Spleen (tissue), 11 donors: ENCODE measurements at regions not wholly inside any gene's neighbourhood (a gene's known extent, or its start where the extent isn't known, plus 50 kb on each side); places are given as distances from the start of the nearest gene placed in this dataset.

Source experiments
- DNase-seq: peaks from one replicate; pipeline ENCODE4 v3.0.0-alpha.2; 2020
- H3K27ac ChIP-seq, 8 donors: fragments of 200-600 bp; sonication (generic) in 7 of 8; 1 replicate in 4 of 8; 2 replicates in 4 of 8; pipeline versions ENCODE4 v1.5.0 to v1.8.0; 2016 to 2021; ENCODE audit warnings: inconsistent platforms in 4 of 8, mild to moderate bottlenecking in 4 of 8, moderate library complexity in 1 of 8
- H3K27me3 ChIP-seq, 7 donors: fragments of 200-600 bp; sonication (generic) in 6 of 7; replicated peaks in 1 of 7; 1 replicate in 4 of 7; 2 replicates in 3 of 7; pipeline versions ENCODE4 v1.5.0 to v1.8.0; 2016 to 2021; ENCODE audit warnings: inconsistent platforms in 3 of 7, mild to moderate bottlenecking in 1 of 7
- H3K36me3 ChIP-seq, 6 donors: fragments of 200-600 bp; sonication (generic) in 5 of 6; 1 replicate in 4 of 6; 2 replicates in 2 of 6; pipeline versions ENCODE4 v1.5.0 to v1.8.0; 2016 to 2021; ENCODE audit warnings: inconsistent platforms in 2 of 6
- H3K4me1 ChIP-seq, 6 donors: fragments of 200-600 bp; sonication (generic) in 5 of 6; 1 replicate in 3 of 6; 2 replicates in 3 of 6; pipeline versions ENCODE4 v1.5.0 to v1.8.0; 2016 to 2021; ENCODE audit warnings: inconsistent platforms in 3 of 6
- H3K4me3 ChIP-seq, 8 donors: fragments of 200-600 bp; sonication (generic) in 7 of 8; 1 replicate in 4 of 8; 2 replicates in 4 of 8; pipeline versions ENCODE4 v1.5.0 to v1.8.0; 2016 to 2021; ENCODE audit warnings: inconsistent platforms in 4 of 8, mild to moderate bottlenecking in 4 of 8, moderate library complexity in 2 of 8
- H3K9me3 ChIP-seq, 8 donors: fragments of 200-600 bp; sonication (generic) in 7 of 8; 1 replicate in 4 of 8; 2 replicates in 4 of 8; pipeline versions ENCODE4 v1.5.0 to v1.8.0; 2016 to 2021; ENCODE audit warnings: inconsistent platforms in 4 of 8
- CTCF ChIP-seq, 11 experiments: fragments of 200-600 bp in 7 of 11; fragments of 450-650 bp in 4 of 11; sonication (generic) in 4 of 11; IDR thresholded peaks in 8 of 11; conservative IDR thresholded peaks in 3 of 11; 1 replicate in 7 of 11; 2 replicates in 4 of 11; pipeline versions ENCODE4 v1.4.0 to v1.8.0; 2016 to 2021; ENCODE audit warnings: antibody characterized with exemption in 11 of 11, inconsistent platforms in 4 of 11, mild to moderate bottlenecking in 1 of 11
- POLR2A ChIP-seq, 3 donors: fragments of 450-650 bp; IDR thresholded peaks; one replicate each; pipeline ENCODE4 v1.5.1; 2017; ENCODE audit warnings: antibody characterized with exemption in 3 of 3, mild to moderate bottlenecking in 1 of 3
- POLR2AphosphoS5 ChIP-seq, 3 donors: sonication (generic); formaldehyde crosslinking; IDR thresholded peaks; one replicate each; pipeline ENCODE4 v1.5.1; 2017; ENCODE audit warnings: antibody characterized with exemption in 3 of 3
- WGBS, 5 donors: extraction: QIAGEN DNeasy Blood & Tissue Kit in 3 of 5; methylation state at CpG; one replicate each; pipeline versions ENCODE4 v1.1.5 to v1.1.7; 2013 to 2018; 5-methylcytosine and 5-hydroxymethylcytosine counted together
- intact Hi-C: fragments of 100-400 bp; cut with DNase I; formaldehyde crosslinking; loops from one replicate; pipeline ENCODE4 v1.15.0; 2023; ENCODE audit warnings: low total_unique reads
- donor health status: healthy with polysubstance abuse.
- donor health status: DM: no; HTN: no; CAD: no; lungs with moderate emphysema.
- donor health status: DM: no; HTN: no; CAD: no.
- donor health status: Bipolar disorder and iron deficiency.
- donor health status: healthy.
- donor health status: DM: no; HTN: no; CAD: no.
- donor health status: DM: yes; HTN: yes; CAD: no.

GRCh38 chr3:103949693-103950092 is 1417.0 kb upstream of the ALCAM start:
- WGBS, 5 donors: 3 to 29% (median 9%) methylated on average over 1 of the region's 1 CpG
- Histone ChIP-seq H3K4me1 (no peaks in the 10 kb centered on the region), H3K9me3 (no peaks in the 10 kb centered on the region), H3K36me3 (no peaks in the 10 kb centered on the region), H3K4me3 (no peak overlapping the region), H3K27ac (no peak overlapping the region), H3K27me3 (no peaks in the 10 kb centered on the region)
- TF ChIP-seq POLR2AphosphoS5 (IDR thresholded peaks at IDR 0.05): no peak
- no peak for TF ChIP-seq POLR2A (IDR thresholded peaks at IDR 0.05)
- TF ChIP-seq CTCF (IDR thresholded peaks at IDR 0.05 in 8 of 11, conservative IDR thresholded peaks at IDR 0.05 in 3 of 11): no peak
- no peak for DNase-seq
- intact Hi-C loops: no loop called here

DNA sequence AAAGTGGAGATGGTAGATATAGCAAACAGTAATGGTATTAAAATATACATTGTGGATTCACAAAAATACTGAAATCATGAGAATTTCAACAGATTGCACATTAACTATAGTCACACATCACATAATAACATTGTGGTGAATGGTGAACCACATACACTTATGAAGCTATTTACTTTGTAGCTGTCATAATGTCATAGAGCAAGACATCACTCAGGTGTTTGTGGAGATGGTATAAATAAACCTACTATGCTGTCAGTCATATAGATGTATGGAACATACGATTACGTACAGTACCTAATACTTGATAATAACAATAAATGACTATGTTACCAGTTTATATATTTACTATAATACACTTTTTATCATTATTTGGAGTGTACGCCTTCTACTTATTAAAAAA is 1416.0 kb upstream of the ALCAM start:
- WGBS, 5 donors: 58 to 73% (median 61%) methylated on average over 3 of the region's 3 CpGs
- no peaks in the 10 kb centered on the region for H3K36me3 ChIP-seq
- no peaks in the 10 kb centered on the region for H3K4me1 ChIP-seq
- TF ChIP-seq CTCF (IDR thresholded peaks at IDR 0.05 in 8 of 11, conservative IDR thresholded peaks at IDR 0.05 in 3 of 11) (no peak), POLR2A (IDR thresholded peaks at IDR 0.05) (no peak), POLR2AphosphoS5 (IDR thresholded peaks at IDR 0.05) (no peak)
- no peak overlapping the region for H3K27ac ChIP-seq
- DNase-seq: no peak
- no peak overlapping the region for H3K4me3 ChIP-seq
- no peaks in the 10 kb centered on the region for H3K27me3 ChIP-seq
- intact Hi-C loops: no loop called here
- H3K9me3 ChIP-seq: no peaks in the 10 kb centered on the region

- Histone ChIP-seq H3K9me3 (no peaks in the 10 kb centered on the region), H3K27ac (no peak overlapping the region), H3K4me1 (no peaks in the 10 kb centered on the region), H3K4me3 (no peak overlapping the region), H3K36me3 (no peaks in the 10 kb centered on the region), H3K27me3 (no peaks in the 10 kb centered on the region)
- TF ChIP-seq POLR2A (IDR thresholded peaks at IDR 0.05) (no peak), CTCF (IDR thresholded peaks at IDR 0.05 in 8 of 11, conservative IDR thresholded peaks at IDR 0.05 in 3 of 11) (no peak), POLR2AphosphoS5 (IDR thresholded peaks at IDR 0.05) (no peak)
- WGBS, 5 donors: 86 to 94% (median 88%) methylated on average over 2 of the region's 2 CpGs
- intact Hi-C loops: no loop called here
- DNase-seq: no peak
Measured at GRCh38 chr3:103953796-103954195, 1412.9 kb upstream of the ALCAM start.

GRCh38 chr3:103960819-103961218 is 1405.9 kb upstream of the ALCAM start:
- no peak for TF ChIP-seq CTCF (IDR thresholded peaks at IDR 0.05 in 8 of 11, conservative IDR thresholded peaks at IDR 0.05 in 3 of 11)
- no peak for TF ChIP-seq POLR2AphosphoS5 (IDR thresholded peaks at IDR 0.05)
- no peak for TF ChIP-seq POLR2A (IDR thresholded peaks at IDR 0.05)
- no peak overlapping the region for H3K4me3 ChIP-seq
- no peak overlapping the region for H3K27ac ChIP-seq
- intact Hi-C loops: no loop called here
- no peaks in the 10 kb centered on the region for H3K27me3 ChIP-seq
- no peaks in the 10 kb centered on the region for H3K9me3 ChIP-seq
- no peaks in the 10 kb centered on the region for H3K36me3 ChIP-seq
- no peaks in the 10 kb centered on the region for H3K4me1 ChIP-seq
- DNase-seq: no peak
